Memory B cell (primary cell): ENCODE measurements at regions not wholly inside any gene's neighbourhood (a gene's known extent, or its start where the extent isn't known, plus 50 kb on each side); places are given as distances from the start of the nearest gene placed in this dataset.

ENCODE experiments used
- ATAC-seq: fragments of 150-1000 bp; cut with Tn5 transposase; 2 replicates; pipeline ENCODE4 v1.10.0; 2021; ENCODE audit warnings: low read depth, mild to moderate bottlenecking, moderate library complexity
- DNase-seq, 2 donors: peaks; one replicate each; pipeline ENCODE4 v3.0.0; 2022; ENCODE audit warnings: low spot score in 2 of 2
- H3K27ac Mint-ChIP-seq: one replicate; pipeline ENCODE4 v1.8.0; 2022; ENCODE audit warnings: mild to moderate bottlenecking, moderate library complexity, mixed read lengths
- H3K27me3 Mint-ChIP-seq: one replicate; pipeline ENCODE4 v1.8.0; 2022; ENCODE audit warnings: mixed read lengths
- H3K36me3 Mint-ChIP-seq: one replicate; pipeline ENCODE4 v1.8.0; 2022; ENCODE audit warnings: mild to moderate bottlenecking, mixed read lengths
- H3K4me1 Mint-ChIP-seq: one replicate; pipeline ENCODE4 v1.8.0; 2022; ENCODE audit warnings: mixed read lengths
- H3K4me3 Mint-ChIP-seq: one replicate; pipeline ENCODE4 v1.8.0; 2022; ENCODE audit warnings: mild to moderate bottlenecking, moderate library complexity, mixed read lengths
- H3K9me3 Mint-ChIP-seq: one replicate; pipeline ENCODE4 v1.8.0; 2022; ENCODE audit warnings: mixed read lengths

DNA sequence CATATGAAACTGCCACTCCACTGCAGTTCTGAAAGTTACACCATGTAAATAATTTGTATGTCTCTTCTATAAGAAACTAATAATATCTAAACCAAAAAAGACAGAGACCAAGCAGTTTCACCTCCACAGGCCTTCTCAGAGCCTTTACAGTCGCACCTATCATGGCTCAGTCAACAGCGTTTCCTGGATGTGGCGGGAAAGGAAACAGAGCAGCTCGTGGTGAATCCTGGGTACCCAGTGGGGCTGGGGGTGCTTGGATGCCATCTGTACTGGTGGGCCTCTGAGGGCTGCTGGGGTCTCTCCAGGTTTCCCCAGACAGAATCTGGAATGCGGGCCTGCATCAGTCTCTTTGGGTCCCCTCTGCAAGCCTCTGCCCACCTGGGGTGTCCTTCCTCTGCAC, 100.2 kb upstream of the CASZ1 start:
- H3K4me1 Mint-ChIP-seq = peaks cover 2% of the 10 kb centered on the region
- H3K9me3 Mint-ChIP-seq = peaks cover 3% of the 10 kb centered on the region
- no peak overlapping the region for H3K4me3 Mint-ChIP-seq
- ATAC-seq (no peak), DNase-seq (no peak)
- no peak overlapping the region for H3K27ac Mint-ChIP-seq
- H3K27me3 Mint-ChIP-seq = peaks cover 25% of the 10 kb centered on the region
- no peaks in the 10 kb centered on the region for H3K36me3 Mint-ChIP-seq

DNA sequence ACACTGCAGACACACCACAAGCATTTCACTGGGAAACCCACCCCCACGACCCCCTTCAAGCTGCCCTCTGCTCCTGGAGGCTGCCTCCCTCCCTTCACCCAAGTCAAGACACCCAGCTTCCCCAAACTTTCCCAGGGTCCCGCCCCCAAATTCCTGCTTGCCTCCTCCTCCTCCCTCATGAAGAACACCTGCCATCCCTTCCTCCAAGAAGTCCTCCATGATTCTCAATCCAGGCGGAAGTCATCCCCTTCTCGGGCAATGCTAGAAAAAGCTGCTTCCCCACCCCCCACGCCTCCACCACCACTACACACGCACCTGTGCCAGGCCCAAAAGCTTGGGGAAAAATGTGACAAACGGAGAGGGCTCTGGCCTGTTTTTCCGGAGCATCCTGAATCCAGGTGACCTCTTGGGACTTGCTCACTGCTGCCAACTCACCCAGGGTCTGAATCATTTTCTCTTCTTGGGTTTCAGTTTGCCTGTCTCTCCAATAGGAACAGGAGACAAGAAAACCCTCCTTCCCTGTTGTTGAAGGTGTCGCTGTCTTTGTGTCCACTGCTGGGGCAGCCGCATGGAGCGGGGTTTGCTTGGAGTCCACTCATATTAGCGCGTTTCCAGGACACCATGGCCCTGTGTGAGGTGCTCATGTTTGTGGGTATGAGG, 101.0 kb upstream of the CASZ1 start:
- ATAC-seq (no peak), DNase-seq (no peak)
- Mint-ChIP-seq H3K36me3 (no peaks in the 10 kb centered on the region), H3K4me3 (no peak overlapping the region), H3K27ac (no peak overlapping the region), H3K9me3 (peaks cover under 1% of the 10 kb centered on the region), H3K27me3 (peaks cover 24% of the 10 kb centered on the region), H3K4me1 (peaks cover 2% of the 10 kb centered on the region)

DNA sequence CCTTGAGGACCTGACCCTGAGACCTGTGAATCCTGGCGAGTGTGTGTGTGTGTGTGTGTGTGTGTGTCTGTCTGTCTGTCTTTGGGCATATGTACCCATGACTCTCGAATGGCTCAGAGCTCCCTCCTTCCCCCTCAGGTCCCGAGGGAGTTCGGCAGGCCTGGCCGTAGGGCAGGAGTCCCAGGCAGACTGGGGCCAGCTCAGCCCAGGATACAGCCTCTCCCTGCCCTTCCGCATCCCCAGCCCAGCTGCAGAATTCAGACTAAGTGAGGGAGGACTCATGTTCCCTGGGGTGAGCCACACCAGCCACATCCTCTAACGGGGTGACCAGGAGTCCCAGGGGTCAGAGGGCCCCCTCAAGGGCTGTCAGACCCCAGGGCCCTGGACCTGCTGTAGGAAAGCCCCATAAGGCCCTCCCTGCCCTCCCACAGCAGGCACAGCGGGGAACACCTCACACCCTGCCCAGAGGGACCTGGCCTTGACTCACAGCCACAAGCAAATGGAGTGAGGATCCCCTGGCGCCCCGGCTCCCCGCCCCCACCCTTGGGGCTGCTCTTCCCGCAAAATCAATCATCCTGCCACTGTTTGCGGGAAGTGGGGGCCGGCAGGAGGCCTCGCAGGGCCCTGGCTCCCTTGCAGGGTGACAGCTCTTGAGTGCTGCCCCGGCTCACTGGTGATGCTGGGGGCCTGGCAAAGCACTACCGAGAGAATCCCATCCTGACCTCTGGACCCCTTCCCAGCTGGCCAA, 101.7 kb upstream of the CASZ1 start:
- DNase-seq (no peak), ATAC-seq (no peak)
- peaks cover 2% of the 10 kb centered on the region for H3K4me1 Mint-ChIP-seq
- H3K27ac Mint-ChIP-seq = no peak overlapping the region
- no peaks in the 10 kb centered on the region for H3K36me3 Mint-ChIP-seq
- no peak overlapping the region for H3K4me3 Mint-ChIP-seq
- no peaks in the 10 kb centered on the region for H3K9me3 Mint-ChIP-seq
- H3K27me3 Mint-ChIP-seq = peaks cover 26% of the 10 kb centered on the region

DNA sequence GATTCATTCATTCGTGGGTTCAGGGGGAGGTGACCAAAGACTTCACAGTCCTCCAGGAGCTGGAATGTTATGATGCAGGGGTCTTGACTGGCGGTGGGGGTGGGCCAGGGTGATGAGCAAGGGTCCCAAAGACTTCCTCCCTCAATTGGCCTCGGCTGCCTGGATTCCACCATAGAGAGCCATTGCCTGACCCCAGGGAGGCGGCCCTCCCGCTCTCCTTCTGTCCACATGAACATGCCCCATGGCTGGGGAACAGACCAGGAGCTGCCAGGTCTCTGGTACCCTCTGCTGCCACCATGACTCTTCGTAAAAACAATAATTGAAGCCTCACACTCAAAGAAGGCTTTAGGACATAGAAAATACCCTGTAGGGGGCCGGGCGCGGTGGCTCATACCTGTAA, 102.5 kb upstream of the CASZ1 start:
- no peak overlapping the region for H3K4me3 Mint-ChIP-seq
- ATAC-seq (no peak), DNase-seq (no peak)

DNA sequence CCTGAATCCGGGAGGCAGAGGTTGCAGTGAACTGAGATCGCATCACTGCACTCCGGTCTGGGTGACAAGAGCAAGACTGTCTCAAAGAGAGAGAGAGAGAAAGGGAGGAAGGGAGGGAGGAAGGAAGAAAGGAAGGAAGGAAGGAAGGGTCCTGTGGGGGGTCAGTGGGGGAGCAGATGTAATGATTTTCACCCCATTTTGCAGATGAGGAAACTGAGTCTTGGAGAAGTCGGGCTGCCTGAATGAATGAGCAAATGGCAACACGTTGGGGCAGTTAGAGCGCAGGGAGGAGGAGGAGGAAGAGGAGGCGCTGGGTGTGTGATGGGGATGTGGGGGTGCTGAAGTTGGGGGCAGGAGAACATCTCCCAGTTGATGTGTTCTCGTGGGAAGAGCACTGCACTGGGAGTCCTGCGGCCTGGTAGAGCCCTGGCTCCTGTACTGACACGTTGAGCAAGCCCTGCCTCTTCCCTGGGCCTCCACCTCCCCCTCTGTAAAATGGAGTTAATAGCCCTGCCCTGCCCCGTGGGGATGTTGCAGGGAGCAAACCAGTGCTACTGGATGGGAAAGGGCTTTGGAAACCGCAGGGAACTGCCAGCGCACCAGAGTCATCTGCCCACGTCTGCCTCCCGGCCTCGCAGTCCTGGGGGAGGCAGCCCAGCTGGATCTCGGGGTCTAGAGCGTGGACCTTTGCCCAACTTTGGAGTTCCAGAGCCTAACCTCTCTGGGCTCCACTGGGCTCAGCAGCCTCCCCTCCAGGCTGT, 103.2 kb upstream of the CASZ1 start:
- ATAC-seq = no peak
- H3K36me3 Mint-ChIP-seq = no peaks in the 10 kb centered on the region
- H3K9me3 Mint-ChIP-seq = no peaks in the 10 kb centered on the region
- peaks cover 24% of the 10 kb centered on the region for H3K27me3 Mint-ChIP-seq
- no peak overlapping the region for H3K27ac Mint-ChIP-seq
- no peak for DNase-seq
- H3K4me1 Mint-ChIP-seq = peaks cover 5% of the 10 kb centered on the region
- H3K4me3 Mint-ChIP-seq = no peak overlapping the region

More for the DNA sequence above, 102.5 kb upstream of the CASZ1 start:
- peaks cover 25% of the 10 kb centered on the region for H3K27me3 Mint-ChIP-seq
- no peaks in the 10 kb centered on the region for H3K9me3 Mint-ChIP-seq
- no peak overlapping the region for H3K27ac Mint-ChIP-seq
- H3K4me1 Mint-ChIP-seq = peaks cover 2% of the 10 kb centered on the region
- no peaks in the 10 kb centered on the region for H3K36me3 Mint-ChIP-seq

DNA sequence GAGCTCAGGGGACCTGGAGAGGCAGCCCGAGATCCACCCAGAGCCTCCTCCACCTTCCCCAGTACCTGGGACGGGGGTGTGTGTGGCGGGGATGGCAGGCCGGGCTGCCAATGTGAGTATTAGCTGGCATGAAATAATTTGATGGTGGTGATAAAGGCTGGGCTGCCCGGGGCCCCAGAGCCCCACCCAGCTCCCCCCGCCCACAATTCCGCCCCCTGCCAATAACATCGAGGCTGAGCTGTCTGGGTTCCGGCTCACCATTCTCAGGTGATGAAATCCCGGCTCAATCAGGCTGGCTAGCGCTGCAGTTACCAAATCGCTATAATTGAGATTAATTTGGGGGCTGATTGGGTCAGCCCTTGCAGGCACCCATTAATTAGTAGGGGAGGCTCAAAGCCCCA, 103.8 kb upstream of the CASZ1 start:
- Mint-ChIP-seq H3K4me1 (peaks cover 10% of the 10 kb centered on the region), H3K27ac (no peak overlapping the region), H3K27me3 (peaks cover 27% of the 10 kb centered on the region), H3K4me3 (no peak overlapping the region), H3K9me3 (no peaks in the 10 kb centered on the region), H3K36me3 (no peaks in the 10 kb centered on the region)
- ATAC-seq = no peak
- no peak for DNase-seq

DNA sequence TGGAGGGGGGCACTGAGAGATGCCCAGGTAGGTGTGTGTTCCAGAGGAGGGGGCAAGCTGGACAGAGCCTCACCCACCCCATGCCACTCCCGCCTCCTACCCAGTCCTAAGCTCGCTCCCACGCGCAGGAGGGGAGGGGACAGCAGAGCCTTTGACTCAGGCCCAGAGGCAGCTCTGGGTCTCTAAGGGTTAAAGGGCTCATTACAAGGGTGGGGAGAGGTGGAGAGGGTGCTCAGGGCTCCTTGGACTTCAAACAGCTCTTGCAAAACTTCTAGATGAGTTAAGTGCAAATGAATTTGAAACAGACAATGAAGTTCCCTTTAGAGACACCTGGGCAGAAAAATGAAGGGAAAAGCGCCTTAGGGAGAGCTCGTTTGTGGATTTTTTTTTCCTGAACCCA, 104.2 kb upstream of the CASZ1 start:
- H3K4me1 Mint-ChIP-seq = peaks cover 10% of the 10 kb centered on the region
- DNase-seq = no peak
- ATAC-seq = no peak
- H3K9me3 Mint-ChIP-seq = no peaks in the 10 kb centered on the region
- H3K36me3 Mint-ChIP-seq = no peaks in the 10 kb centered on the region
- no peak overlapping the region for H3K27ac Mint-ChIP-seq
- no peak overlapping the region for H3K4me3 Mint-ChIP-seq
- H3K27me3 Mint-ChIP-seq = peaks cover 27% of the 10 kb centered on the region

DNA sequence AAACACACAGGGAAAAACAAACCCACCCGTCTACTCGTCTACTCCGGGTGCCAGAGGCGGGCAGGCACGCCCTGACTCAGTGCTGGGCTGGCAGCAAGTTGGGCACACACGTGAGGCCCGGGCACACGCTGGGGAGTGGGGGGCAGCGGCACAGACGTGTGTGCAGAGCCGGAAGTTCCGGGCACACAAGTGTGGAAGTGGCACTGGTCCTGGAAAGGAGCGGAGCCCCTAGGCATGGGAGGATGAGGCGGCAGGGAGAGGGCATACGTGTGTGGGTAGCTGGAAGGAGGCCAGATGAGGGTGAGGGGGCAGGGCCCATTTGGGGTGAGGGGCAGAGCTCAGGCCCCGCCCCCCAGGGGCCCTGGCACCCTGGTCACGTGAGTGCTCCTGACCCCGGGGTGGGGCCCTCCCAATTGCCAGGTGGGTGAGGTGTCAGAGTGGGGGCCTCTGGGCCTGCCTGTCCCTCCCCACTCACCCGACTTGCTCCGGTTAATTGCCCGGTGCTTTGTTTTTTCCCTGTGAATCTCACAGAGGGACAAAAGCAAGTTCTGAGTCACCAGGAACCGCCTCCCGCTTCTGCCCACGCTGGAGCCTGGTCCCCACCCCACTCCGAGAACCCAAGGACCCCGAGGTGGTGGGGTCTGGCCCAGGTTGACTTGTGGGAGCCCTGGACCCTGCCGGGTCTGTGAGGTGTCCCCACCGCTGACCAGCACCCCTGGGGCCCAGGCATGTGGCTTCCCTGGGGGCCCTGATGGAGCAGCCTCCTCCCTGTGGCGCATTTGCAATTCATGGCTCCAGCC, 104.8 kb upstream of the CASZ1 start:
- ATAC-seq (no peak), DNase-seq (no peak)
- H3K4me3 Mint-ChIP-seq = no peak overlapping the region
- H3K9me3 Mint-ChIP-seq = no peaks in the 10 kb centered on the region
- no peak overlapping the region for H3K27ac Mint-ChIP-seq
- H3K36me3 Mint-ChIP-seq = no peaks in the 10 kb centered on the region
- H3K4me1 Mint-ChIP-seq = peaks cover 10% of the 10 kb centered on the region
- H3K27me3 Mint-ChIP-seq = peaks cover 27% of the 10 kb centered on the region

DNA sequence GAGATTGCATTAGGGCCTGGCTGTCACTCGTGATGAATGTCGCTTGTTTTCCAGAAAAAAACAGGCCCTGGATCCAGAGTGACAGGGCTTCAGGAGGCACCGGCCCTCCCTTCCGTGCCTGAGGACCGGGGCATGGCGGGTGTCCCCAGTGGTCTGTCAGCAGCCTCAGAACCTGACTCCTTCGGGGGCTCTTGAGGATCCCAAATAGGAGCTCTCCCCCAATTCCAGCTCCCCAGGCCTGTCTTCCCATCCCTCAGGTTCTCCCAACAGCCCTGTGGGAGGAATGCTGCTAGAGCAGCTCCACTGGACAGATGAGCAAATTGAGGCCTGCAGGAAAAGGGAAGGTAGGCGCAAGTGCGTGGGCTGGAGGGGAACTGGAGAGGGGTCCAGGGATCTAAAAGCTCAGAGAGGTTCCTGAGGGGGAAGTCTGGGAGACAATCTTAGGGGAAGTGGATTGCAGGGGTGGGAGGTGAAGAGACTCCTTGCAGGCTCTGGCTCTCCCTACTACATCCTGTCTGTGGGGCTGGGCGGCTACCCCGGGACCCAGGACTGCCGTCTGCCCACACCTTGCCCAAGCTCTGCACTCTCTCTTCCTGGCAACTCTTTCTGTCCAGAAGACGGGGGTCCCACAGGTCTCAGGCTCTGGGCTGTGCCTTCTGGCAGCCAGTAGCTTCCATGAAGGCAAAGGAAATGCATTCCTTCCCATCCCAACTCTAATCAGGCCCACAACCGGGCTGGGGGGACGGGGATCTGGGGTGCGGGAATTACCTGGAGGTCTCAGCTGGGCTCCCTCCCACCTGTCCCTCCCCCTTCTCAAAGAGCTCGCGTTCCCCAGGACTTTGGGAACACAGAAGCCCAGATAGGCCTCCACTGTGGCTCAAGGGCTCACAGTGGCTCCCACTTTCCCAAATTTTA, 105.7 kb upstream of the CASZ1 start:
- H3K4me3 Mint-ChIP-seq = no peak overlapping the region
- H3K4me1 Mint-ChIP-seq = peaks cover 10% of the 10 kb centered on the region
- no peaks in the 10 kb centered on the region for H3K36me3 Mint-ChIP-seq
- peaks cover 31% of the 10 kb centered on the region for H3K27me3 Mint-ChIP-seq
- ATAC-seq = no peak
- no peaks in the 10 kb centered on the region for H3K9me3 Mint-ChIP-seq
- no peak overlapping the region for H3K27ac Mint-ChIP-seq
- no peak for DNase-seq

DNA sequence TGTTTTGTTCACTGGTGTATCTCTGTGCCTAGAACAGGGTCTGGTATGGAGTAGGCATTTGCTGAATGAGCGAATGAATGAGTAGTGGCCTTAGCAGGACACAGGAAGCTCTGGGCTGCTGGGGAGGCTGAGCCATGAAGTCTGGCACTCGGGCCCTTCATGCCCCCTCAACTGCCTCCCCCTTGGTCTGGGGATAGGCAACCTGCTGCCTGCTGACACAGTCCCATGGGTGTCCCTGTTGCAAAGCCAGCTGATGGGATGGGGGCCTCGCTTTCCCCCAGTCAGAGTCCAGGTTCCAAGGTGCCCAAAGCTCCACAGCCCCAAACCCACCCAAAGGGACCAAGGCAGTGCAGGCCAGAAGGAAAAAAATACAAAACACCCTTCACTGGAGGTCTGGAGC, 107.0 kb upstream of the CASZ1 start:
- Mint-ChIP-seq H3K27ac (no peak overlapping the region), H3K27me3 (peaks cover 29% of the 10 kb centered on the region), H3K9me3 (no peaks in the 10 kb centered on the region), H3K36me3 (no peaks in the 10 kb centered on the region), H3K4me3 (no peak overlapping the region), H3K4me1 (peaks cover 8% of the 10 kb centered on the region)
- ATAC-seq = no peak
- DNase-seq = no peak

DNA sequence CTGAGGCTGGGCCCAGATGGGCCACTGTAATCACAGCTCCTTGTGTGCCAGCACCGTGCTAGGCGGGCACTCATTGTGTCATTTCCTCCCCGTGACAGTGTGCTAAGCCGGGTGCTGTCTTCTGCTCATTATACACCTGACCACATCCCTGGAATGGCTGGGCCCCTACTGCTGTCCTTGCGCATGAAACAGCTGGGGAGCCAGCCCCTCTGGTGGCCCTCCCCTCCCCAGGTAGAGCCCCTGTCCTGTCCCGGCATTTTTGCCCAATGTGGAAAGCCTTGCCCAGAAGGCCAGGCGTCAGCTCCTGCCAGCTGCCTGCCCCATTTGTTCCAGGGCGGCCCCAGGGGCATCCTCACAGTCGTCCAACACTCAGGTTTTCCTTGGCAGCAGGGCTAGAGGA, 107.4 kb upstream of the CASZ1 start:
- no peaks in the 10 kb centered on the region for H3K36me3 Mint-ChIP-seq
- no peak overlapping the region for H3K27ac Mint-ChIP-seq
- ATAC-seq (no peak), DNase-seq (no peak)
- no peaks in the 10 kb centered on the region for H3K9me3 Mint-ChIP-seq
- peaks cover 8% of the 10 kb centered on the region for H3K4me1 Mint-ChIP-seq
- no peak overlapping the region for H3K4me3 Mint-ChIP-seq
- peaks cover 31% of the 10 kb centered on the region for H3K27me3 Mint-ChIP-seq

DNA sequence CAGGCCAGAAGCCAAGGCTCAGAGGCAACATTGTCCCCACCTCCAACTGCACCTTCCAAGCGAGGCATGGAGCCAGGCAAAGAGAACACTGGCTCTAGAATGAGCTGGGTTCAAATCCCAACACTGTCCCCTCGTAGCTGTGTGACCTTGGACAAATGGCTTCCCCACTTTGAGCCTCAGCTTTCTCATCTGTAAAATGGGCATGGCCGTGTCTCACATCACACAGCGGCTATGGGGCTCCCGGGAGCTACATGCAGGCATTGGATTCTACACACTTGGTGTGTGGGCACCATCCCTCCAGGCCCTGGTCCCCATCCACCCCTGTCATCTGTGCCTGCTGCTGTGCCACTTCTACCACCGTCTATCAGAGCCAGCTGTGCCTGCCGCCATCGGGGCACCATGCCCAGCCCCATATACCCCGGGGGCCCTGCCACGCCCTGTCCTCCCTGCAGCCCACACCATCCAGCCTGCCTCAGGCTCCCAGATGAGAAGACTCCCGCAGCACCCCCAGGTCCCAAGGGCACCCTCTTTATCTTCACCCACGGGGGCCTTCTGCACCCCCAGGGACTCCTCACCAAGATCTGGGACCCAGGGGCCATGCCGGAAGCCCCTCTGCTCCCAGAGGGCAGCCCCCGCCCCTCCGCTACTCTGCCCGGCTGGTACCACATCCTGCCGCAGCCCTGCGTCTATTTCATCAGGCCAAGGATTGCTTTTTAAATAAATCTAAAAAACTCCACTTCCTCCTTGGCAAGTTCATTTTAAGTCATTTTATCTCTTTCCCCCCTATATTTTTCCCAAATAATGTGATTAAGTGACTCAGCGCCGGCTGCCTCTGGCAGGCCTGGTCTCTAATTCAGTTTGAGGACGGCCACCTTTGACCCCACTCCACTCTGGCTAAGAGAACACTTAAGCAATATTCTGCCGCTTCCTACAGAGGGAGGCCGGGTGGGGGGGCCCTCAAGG, 107.8 kb upstream of the TARDBP start:
- Mint-ChIP-seq H3K4me1 (peaks cover 8% of the 10 kb centered on the region), H3K9me3 (no peaks in the 10 kb centered on the region), H3K27ac (no peak overlapping the region), H3K4me3 (peak overlapping the region; percentile 65), H3K27me3 (peaks cover 22% of the 10 kb centered on the region), H3K36me3 (no peaks in the 10 kb centered on the region)
- ATAC-seq (peak; percentile 37), DNase-seq (no peak)
